Breast epithelium (tissue), 3 donors: ENCODE measurements at regions not wholly inside any gene's neighbourhood (a gene's known extent, or its start where the extent isn't known, plus 50 kb on each side); places are given as distances from the start of the nearest gene placed in this dataset.

Experiments
- POLR2A ChIP-seq: fragments of 450-650 bp; IDR thresholded peaks from one replicate; pipeline ENCODE4 v1.6.1; 2016; ENCODE audit warnings: antibody characterized with exemption, mild to moderate bottlenecking, moderate library complexity
- TF ChIP-seq, protein P1 (sequence below), 3 donors: fragments of 450-650 bp; IDR thresholded peaks; one replicate each; pipeline ENCODE4 v1.5.1; 2016 to 2017; ENCODE audit warnings: antibody characterized with exemption in 3 of 3, mild to moderate bottlenecking in 3 of 3, moderate library complexity in 3 of 3

DNA sequence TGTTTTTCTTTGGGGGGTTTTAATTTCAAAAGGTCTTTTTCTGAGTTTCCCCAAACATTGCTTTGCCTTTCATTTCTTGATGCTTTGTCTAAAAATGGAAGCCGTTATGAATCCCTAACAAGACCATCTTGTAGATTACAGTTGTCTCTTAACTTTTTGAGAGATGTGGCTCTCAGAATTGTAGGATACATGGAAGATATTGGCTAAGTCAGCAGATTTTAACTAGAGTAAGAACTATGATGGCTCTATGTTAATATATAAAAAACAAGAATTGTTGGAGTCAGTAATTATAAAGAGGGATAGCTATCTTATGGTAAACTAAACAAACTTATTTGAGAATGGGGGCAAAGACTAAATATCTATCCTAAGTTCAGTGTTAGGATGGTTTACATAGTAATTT lies 96.6 kb upstream of the HS3ST5 start:
- TF ChIP-seq, protein P1, sequence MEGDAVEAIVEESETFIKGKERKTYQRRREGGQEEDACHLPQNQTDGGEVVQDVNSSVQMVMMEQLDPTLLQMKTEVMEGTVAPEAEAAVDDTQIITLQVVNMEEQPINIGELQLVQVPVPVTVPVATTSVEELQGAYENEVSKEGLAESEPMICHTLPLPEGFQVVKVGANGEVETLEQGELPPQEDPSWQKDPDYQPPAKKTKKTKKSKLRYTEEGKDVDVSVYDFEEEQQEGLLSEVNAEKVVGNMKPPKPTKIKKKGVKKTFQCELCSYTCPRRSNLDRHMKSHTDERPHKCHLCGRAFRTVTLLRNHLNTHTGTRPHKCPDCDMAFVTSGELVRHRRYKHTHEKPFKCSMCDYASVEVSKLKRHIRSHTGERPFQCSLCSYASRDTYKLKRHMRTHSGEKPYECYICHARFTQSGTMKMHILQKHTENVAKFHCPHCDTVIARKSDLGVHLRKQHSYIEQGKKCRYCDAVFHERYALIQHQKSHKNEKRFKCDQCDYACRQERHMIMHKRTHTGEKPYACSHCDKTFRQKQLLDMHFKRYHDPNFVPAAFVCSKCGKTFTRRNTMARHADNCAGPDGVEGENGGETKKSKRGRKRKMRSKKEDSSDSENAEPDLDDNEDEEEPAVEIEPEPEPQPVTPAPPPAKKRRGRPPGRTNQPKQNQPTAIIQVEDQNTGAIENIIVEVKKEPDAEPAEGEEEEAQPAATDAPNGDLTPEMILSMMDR (IDR thresholded peaks at IDR 0.05) = no peak
- TF ChIP-seq POLR2A = no peak
